Suprapubic skin (tissue), 4 donors: ENCODE measurements at regions not wholly inside any gene's neighbourhood (a gene's known extent, or its start where the extent isn't known, plus 50 kb on each side); places are given as distances from the start of the nearest gene placed in this dataset.

Experiments used
- DNase-seq, 2 donors: peaks; one replicate each; pipeline ENCODE4 v3.0.0-alpha.2; 2019; ENCODE audit warnings: low spot score in 2 of 2
- H3K27ac ChIP-seq: fragments of 200-600 bp; sonication (generic); one replicate; pipeline ENCODE4 v1.5.1; 2019
- H3K27me3 ChIP-seq: fragments of 200-600 bp; sonication (generic); one replicate; pipeline ENCODE4 v1.5.1; 2019
- H3K36me3 ChIP-seq: fragments of 200-600 bp; sonication (generic); one replicate; pipeline ENCODE4 v1.5.1; 2019
- H3K4me1 ChIP-seq: fragments of 200-600 bp; sonication (generic); one replicate; pipeline ENCODE4 v1.5.1; 2019
- H3K4me3 ChIP-seq: fragments of 200-600 bp; sonication (generic); one replicate; pipeline ENCODE4 v1.5.1; 2019; ENCODE audit warnings: mild to moderate bottlenecking
- H3K9me3 ChIP-seq: fragments of 200-600 bp; sonication (generic); one replicate; pipeline ENCODE4 v1.5.1; 2019
- CTCF ChIP-seq, 2 donors: fragments of 200-600 bp in 1 of 2; fragments of 450-650 bp in 1 of 2; sonication (generic) in 1 of 2; IDR thresholded peaks; one replicate each; pipeline ENCODE4 v1.5.1; 2016 to 2019; ENCODE audit warnings: antibody characterized with exemption in 2 of 2, mild to moderate bottlenecking in 1 of 2, moderate library complexity in 1 of 2
- EP300 ChIP-seq: sonication (generic); formaldehyde crosslinking; IDR thresholded peaks from one replicate; pipeline ENCODE4 v1.6.1; 2017; ENCODE audit warnings: antibody characterized with exemption
- POLR2A ChIP-seq, 2 donors: fragments of 450-650 bp; IDR thresholded peaks; one replicate each; pipeline ENCODE4 v1.6.1; 2017; ENCODE audit warnings: antibody characterized with exemption in 2 of 2, mild to moderate bottlenecking in 2 of 2, moderate library complexity in 2 of 2
- POLR2AphosphoS5 ChIP-seq, 3 donors: sonication (generic); formaldehyde crosslinking; IDR thresholded peaks; one replicate each; pipeline ENCODE4 v1.6.1; 2017; ENCODE audit warnings: antibody characterized with exemption in 3 of 3
- WGBS: methylation state at CpG from one replicate; pipeline ENCODE4 v1.1.5; 2018; 5-methylcytosine and 5-hydroxymethylcytosine counted together

- H3K9me3 ChIP-seq: peaks cover 10% of the 10 kb centered on the region
- 83% methylated on average over 1 of the region's 1 CpG for WGBS
- H3K36me3 ChIP-seq: no peaks in the 10 kb centered on the region
- no peak overlapping the region for H3K4me3 ChIP-seq
- H3K27me3 ChIP-seq: no peaks in the 10 kb centered on the region
- TF ChIP-seq CTCF (IDR thresholded peaks at IDR 0.05): no peak
- TF ChIP-seq POLR2A (IDR thresholded peaks at IDR 0.05): no peak
- no peak for TF ChIP-seq POLR2AphosphoS5 (IDR thresholded peaks at IDR 0.05)
- H3K27ac ChIP-seq: no peak overlapping the region
- no peak for DNase-seq
- no peaks in the 10 kb centered on the region for H3K4me1 ChIP-seq
Observed at GRCh38 chr11:28770806-28771205, 662.6 kb downstream of the METTL15 start.

- 67% methylated on average over 1 of the region's 1 CpG for WGBS
- Histone ChIP-seq H3K36me3 (no peaks in the 10 kb centered on the region), H3K27me3 (no peaks in the 10 kb centered on the region), H3K4me3 (no peak overlapping the region), H3K27ac (no peak overlapping the region), H3K4me1 (no peaks in the 10 kb centered on the region), H3K9me3 (peaks cover 10% of the 10 kb centered on the region)
- no peak for DNase-seq
- TF ChIP-seq POLR2A (IDR thresholded peaks at IDR 0.05) (no peak), CTCF (IDR thresholded peaks at IDR 0.05) (no peak), POLR2AphosphoS5 (IDR thresholded peaks at IDR 0.05) (no peak), EP300 (no peak)
Observed at GRCh38 chr11:28767574-28767973, 659.4 kb downstream of the METTL15 start.

GRCh38 chr11:28763876-28764275, 655.7 kb downstream of the METTL15 start:
- no peak for TF ChIP-seq POLR2A (IDR thresholded peaks at IDR 0.05)
- no peak for DNase-seq
- Histone ChIP-seq H3K27me3 (no peaks in the 10 kb centered on the region), H3K9me3 (no peaks in the 10 kb centered on the region), H3K4me1 (no peaks in the 10 kb centered on the region), H3K27ac (no peak overlapping the region), H3K4me3 (no peak overlapping the region), H3K36me3 (no peaks in the 10 kb centered on the region)
- 70% methylated on average over 1 of the region's 1 CpG for WGBS

- 58% methylated on average over 1 of the region's 1 CpG for WGBS
- TF ChIP-seq POLR2AphosphoS5 (IDR thresholded peaks at IDR 0.05) (no peak), EP300 (no peak), CTCF (IDR thresholded peaks at IDR 0.05) (no peak), POLR2A (IDR thresholded peaks at IDR 0.05) (no peak)
Observed at GRCh38 chr11:28763151-28763550, 655.0 kb downstream of the METTL15 start.

GRCh38 chr11:28760676-28761390, 652.6 kb downstream of the METTL15 start:
- TF ChIP-seq EP300: no peak
- no peaks in the 10 kb centered on the region for H3K4me1 ChIP-seq
- H3K36me3 ChIP-seq: no peaks in the 10 kb centered on the region
- H3K27ac ChIP-seq: no peak overlapping the region
- no peaks in the 10 kb centered on the region for H3K9me3 ChIP-seq
- H3K27me3 ChIP-seq: no peaks in the 10 kb centered on the region
- WGBS: 79% methylated on average over 8 of the region's 8 CpGs
- H3K4me3 ChIP-seq: no peak overlapping the region
- no peak for DNase-seq

More at GRCh38 chr11:28763151-28763550, 655.0 kb downstream of the METTL15 start:
- DNase-seq: no peak
- H3K9me3 ChIP-seq: no peaks in the 10 kb centered on the region
- no peaks in the 10 kb centered on the region for H3K4me1 ChIP-seq
- no peak overlapping the region for H3K4me3 ChIP-seq
- no peaks in the 10 kb centered on the region for H3K27me3 ChIP-seq
- H3K36me3 ChIP-seq: no peaks in the 10 kb centered on the region
- H3K27ac ChIP-seq: no peak overlapping the region

- H3K27me3 ChIP-seq: no peaks in the 10 kb centered on the region
- H3K27ac ChIP-seq: no peak overlapping the region
- no peaks in the 10 kb centered on the region for H3K4me1 ChIP-seq
- no peak overlapping the region for H3K4me3 ChIP-seq
- no peaks in the 10 kb centered on the region for H3K36me3 ChIP-seq
- DNase-seq: no peak
- H3K9me3 ChIP-seq: no peaks in the 10 kb centered on the region
- TF ChIP-seq POLR2AphosphoS5 (IDR thresholded peaks at IDR 0.05): no peak
- no peak for TF ChIP-seq POLR2A (IDR thresholded peaks at IDR 0.05)
- TF ChIP-seq EP300: no peak
- TF ChIP-seq CTCF (IDR thresholded peaks at IDR 0.05): no peak
Observed at GRCh38 chr11:28759311-28759710, 651.1 kb downstream of the METTL15 start.
